H9 (cell line): ENCODE measurements at regions not wholly inside any gene's neighbourhood (a gene's known extent, or its start where the extent isn't known, plus 50 kb on each side); places are given as distances from the start of the nearest gene placed in this dataset.

Experiments
- DNase-seq: peaks from one replicate; pipeline ENCODE4 v3.0.0-alpha.2; 2017
- H2AFZ ChIP-seq: one replicate; pipeline ENCODE4 v1.6.1; 2013; ENCODE audit warnings: mild to moderate bottlenecking, low read length, control low read depth, moderate library complexity
- H2AK5ac ChIP-seq: 2 replicates; pipeline ENCODE4 v1.6.1; 2013; ENCODE audit warnings: low read length, control low read depth, mixed read lengths; ENCODE audit not compliant: insufficient read length
- H2BK120ac ChIP-seq: one replicate; pipeline ENCODE4 v1.6.1; 2013; ENCODE audit warnings: low read depth, mild to moderate bottlenecking, low read length, control low read depth, inconsistent platforms; ENCODE audit not compliant: poor library complexity, severe bottlenecking
- H2BK12ac ChIP-seq: 2 replicates; pipeline ENCODE4 v1.6.1; 2013; ENCODE audit warnings: low read length, control low read depth, mixed read lengths, low read depth; ENCODE audit not compliant: insufficient read length
- H2BK15ac ChIP-seq: 2 replicates; pipeline ENCODE4 v1.6.1; 2013; ENCODE audit warnings: low read depth, low read length, control low read depth
- H2BK20ac ChIP-seq: one replicate; pipeline ENCODE4 v1.6.1; 2013; ENCODE audit warnings: low read depth, mild to moderate bottlenecking, low read length, control low read depth, inconsistent platforms; ENCODE audit not compliant: poor library complexity, severe bottlenecking
- H2BK5ac ChIP-seq: 2 replicates; pipeline ENCODE4 v1.6.1; 2013; ENCODE audit warnings: low read length, control low read depth, mixed read lengths; ENCODE audit not compliant: insufficient read length
- H3K14ac ChIP-seq: 2 replicates; pipeline ENCODE4 v1.6.1; 2013; ENCODE audit warnings: low read length, control low read depth; ENCODE audit not compliant: insufficient read depth
- H3K18ac ChIP-seq: 2 replicates; pipeline ENCODE4 v1.6.1; 2013; ENCODE audit warnings: low read depth, mild to moderate bottlenecking, mixed read lengths, low read length, control low read depth; ENCODE audit not compliant: insufficient read length
- H3K23ac ChIP-seq: 2 replicates; pipeline ENCODE4 v1.6.1; 2013; ENCODE audit warnings: low read length, control low read depth, mixed read lengths, low read depth; ENCODE audit not compliant: insufficient read length
- H3K23me2 ChIP-seq: 2 replicates; pipeline ENCODE4 v1.6.1; 2013; ENCODE audit warnings: low read depth, mild to moderate bottlenecking, mixed read lengths, low read length, control low read depth; ENCODE audit not compliant: insufficient read length, poor library complexity, severe bottlenecking
- H3K27ac ChIP-seq: 2 replicates; pipeline ENCODE4 v1.5.1; 2013; ENCODE audit warnings: low read length, control low read depth, mixed read lengths, low read depth; ENCODE audit not compliant: insufficient read length
- H3K27me3 ChIP-seq: 2 replicates; pipeline ENCODE4 v1.6.1; 2013; ENCODE audit warnings: low read length, control low read depth, inconsistent platforms; ENCODE audit not compliant: insufficient read depth
- H3K4ac ChIP-seq: 2 replicates; pipeline ENCODE4 v1.6.1; 2013; ENCODE audit warnings: low read depth, mild to moderate bottlenecking, control low read depth, inconsistent platforms, low read length, moderate library complexity
- H3K4me1 ChIP-seq: 2 replicates; pipeline ENCODE4 v1.6.1; 2013; ENCODE audit warnings: low read length, control low read depth, inconsistent platforms; ENCODE audit not compliant: insufficient read depth
- H3K4me2 ChIP-seq: 2 replicates; pipeline ENCODE4 v1.6.1; 2013; ENCODE audit warnings: low read length, control low read depth, mixed read lengths; ENCODE audit not compliant: insufficient read length, insufficient read depth
- H3K56ac ChIP-seq: 2 replicates; pipeline ENCODE4 v1.6.1; 2013; ENCODE audit warnings: low read depth, mild to moderate bottlenecking, mixed read lengths, low read length, control low read depth; ENCODE audit not compliant: insufficient read length
- H3K79me1 ChIP-seq: 2 replicates; pipeline ENCODE4 v1.6.1; 2013; ENCODE audit warnings: low read depth, mild to moderate bottlenecking, moderate library complexity, low read length, control low read depth, inconsistent platforms; ENCODE audit not compliant: insufficient read depth, poor library complexity, severe bottlenecking
- H3K79me2 ChIP-seq: 2 replicates; pipeline ENCODE4 v1.6.1; 2013; ENCODE audit warnings: low read length, control low read depth, inconsistent platforms; ENCODE audit not compliant: insufficient read depth
- H3K9ac ChIP-seq: 2 replicates; pipeline ENCODE4 v1.6.1; 2013; ENCODE audit warnings: low read length, control low read depth, mixed read lengths; ENCODE audit not compliant: insufficient read length; ENCODE audit errors: extremely low read depth
- H3K9me3 ChIP-seq: one replicate; pipeline ENCODE4 v1.6.1; 2013; ENCODE audit warnings: low read depth, low read length, inconsistent platforms; ENCODE audit not compliant: control insufficient read depth
- H3T11ph ChIP-seq: one replicate; pipeline ENCODE4 v1.6.1; 2013; ENCODE audit warnings: mild to moderate bottlenecking, low read length, control low read depth, inconsistent platforms
- H4K20me1 ChIP-seq: one replicate; pipeline ENCODE4 v1.6.1; 2013; ENCODE audit not compliant: control insufficient read depth, insufficient read length, insufficient read depth
- H4K5ac ChIP-seq: 2 replicates; pipeline ENCODE4 v1.6.1; 2013; ENCODE audit warnings: low read depth, mild to moderate bottlenecking, mixed read lengths, low read length, control low read depth; ENCODE audit not compliant: insufficient read length
- H4K8ac ChIP-seq: replicated peaks from 2 replicates; pipeline ENCODE4 v1.6.1; 2013; ENCODE audit warnings: low read length, control low read depth, mixed read lengths, low read depth; ENCODE audit not compliant: insufficient read length
- H4K91ac ChIP-seq: 2 replicates; pipeline ENCODE4 v1.6.1; 2013; ENCODE audit warnings: low read depth, mild to moderate bottlenecking, moderate library complexity, mixed read lengths, low read length, control low read depth; ENCODE audit not compliant: insufficient read length
- H3K27ac Mint-ChIP-seq, 3 experiments: 2 replicates in 2 of 3; 3 replicates in 1 of 3; pipeline ENCODE4 v1.8.0; 2020 to 2021; ENCODE audit warnings: mixed read lengths in 3 of 3, mild to moderate bottlenecking in 1 of 3, moderate library complexity in 1 of 3
- H3K27me3 Mint-ChIP-seq: 2 replicates; pipeline ENCODE4 v1.8.0; 2021; ENCODE audit warnings: low read depth, mild to moderate bottlenecking, moderate library complexity, mixed read lengths
- H3K36me3 Mint-ChIP-seq, 3 experiments: 2 replicates in 2 of 3; 3 replicates in 1 of 3; pipeline ENCODE4 v1.8.0; 2020 to 2021; ENCODE audit warnings: low read depth in 3 of 3, mixed read lengths in 3 of 3; ENCODE audit not compliant: insufficient read depth in 1 of 3
- H3K4me1 Mint-ChIP-seq, 2 experiments: 2 replicates each; pipeline ENCODE4 v1.8.0; 2020; ENCODE audit warnings: mixed read lengths in 2 of 2
- H3K4me3 Mint-ChIP-seq, 2 experiments: 2 replicates in 1 of 2; 3 replicates in 1 of 2; pipeline ENCODE4 v1.8.0; 2020 to 2021; ENCODE audit warnings: mild to moderate bottlenecking in 2 of 2, mixed read lengths in 2 of 2, moderate library complexity in 1 of 2
- H3K9me3 Mint-ChIP-seq, 2 experiments: 2 replicates in 1 of 2; 3 replicates in 1 of 2; pipeline ENCODE4 v1.8.0; 2020; ENCODE audit warnings: mild to moderate bottlenecking in 2 of 2, mixed read lengths in 2 of 2, moderate library complexity in 1 of 2
- CTCF ChIP-seq: fragments of 200-600 bp; sonication (generic); conservative IDR thresholded peaks from 3 replicates; pipeline ENCODE4 v1.8.0; 2021; ENCODE audit warnings: antibody characterized with exemption, mild to moderate bottlenecking
- WGBS: extraction: QIAGEN DNeasy Blood & Tissue Kit; methylation state at CpG from one replicate; pipeline ENCODE4 v1.1.7; 2013; ENCODE audit warnings: missing lambda C conversion rate, low lambda C conversion rate, mixed read lengths; ENCODE audit not compliant: insufficient read length; ENCODE audit errors: extremely low coverage; 5-methylcytosine and 5-hydroxymethylcytosine counted together

DNA sequence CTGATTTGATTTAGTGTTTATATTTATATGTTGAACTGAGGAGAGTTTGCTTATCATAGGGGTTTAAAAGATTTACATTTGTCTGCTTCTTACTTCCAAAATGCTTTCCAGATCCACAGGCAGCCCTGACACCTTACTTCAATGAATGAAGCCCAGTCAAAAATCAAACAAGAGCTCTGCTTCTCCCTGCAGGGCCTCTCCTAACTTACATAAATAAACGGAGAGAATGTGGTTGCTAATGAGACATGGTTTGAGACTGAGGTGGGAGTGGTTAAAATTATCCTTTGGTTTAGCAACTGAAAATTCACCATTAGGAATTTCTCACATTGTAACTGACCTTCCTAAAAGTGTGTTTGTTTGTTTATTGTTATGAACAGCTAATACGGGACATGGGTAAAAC lies 612.3 kb upstream of the FANCL start:
- no peak overlapping the region for H3K4me2 ChIP-seq
- H2BK12ac ChIP-seq: no peak overlapping the region
- H3K27me3 ChIP-seq: no peaks in the 10 kb centered on the region
- no peak overlapping the region for H2BK120ac ChIP-seq
- no peak overlapping the region for H2BK5ac ChIP-seq
- no peaks in the 10 kb centered on the region for H3K9me3 ChIP-seq
- no peak overlapping the region for H3T11ph ChIP-seq
- H4K5ac ChIP-seq: no peak overlapping the region
- no peak overlapping the region for H4K8ac ChIP-seq
- Mint-ChIP-seq H3K27ac (no peak overlapping the region), H3K27me3 (no peaks in the 10 kb centered on the region), H3K4me3 (no peak overlapping the region), H3K9me3 (peaks cover 4% of the 10 kb centered on the region in 2 experiments; a peak in 3 of 5 replicates), H3K36me3 (peaks cover 0 to 5% (median 0%) of the 10 kb centered on the region in 3 experiments; a peak in 2 of 7 replicates), H3K4me1 (peaks cover 11 to 13% of the 10 kb centered on the region in 2 experiments)
- DNase-seq: no peak
- no peak overlapping the region for H3K18ac ChIP-seq
- no peak overlapping the region for H2AFZ ChIP-seq
- no peak for TF ChIP-seq CTCF
- H3K79me1 ChIP-seq: no peaks in the 10 kb centered on the region
- H4K91ac ChIP-seq: no peak overlapping the region
- H3K4me1 ChIP-seq: peaks cover 4% of the 10 kb centered on the region; the same call in 1 of the 2 replicates
- no peak overlapping the region for H3K56ac ChIP-seq
- H4K20me1 ChIP-seq: no peaks in the 10 kb centered on the region
- H3K23ac ChIP-seq: no peak overlapping the region
- no peak overlapping the region for H2BK15ac ChIP-seq
- H2AK5ac ChIP-seq: no peak overlapping the region
- H3K4ac ChIP-seq: no peak overlapping the region
- no peak overlapping the region for H2BK20ac ChIP-seq
- no peaks in the 10 kb centered on the region for H3K79me2 ChIP-seq
- no peaks in the 10 kb centered on the region for H3K23me2 ChIP-seq
- no CpG with 5 or more reads among the region's 2 CpGs for WGBS
- no peak overlapping the region for H3K9ac ChIP-seq
- H3K14ac ChIP-seq: no peak overlapping the region
- no peak overlapping the region for H3K27ac ChIP-seq
